HG03064 (cell line): ENCODE measurements at regions not wholly inside any gene's neighbourhood (a gene's known extent, or its start where the extent isn't known, plus 50 kb on each side); places are given as distances from the start of the nearest gene placed in this dataset.
"Not testable (repeated sequence)": the region's sequence is repeated elsewhere in the genome, so short reads cannot be mapped to it uniquely, and the experiment has no call there.

Experiments
- ATAC-seq: cut with Tn5 transposase; IDR thresholded peaks from one replicate; pipeline ENCODE4 v1.9.1; 2021; ENCODE audit warnings: low read depth; ENCODE audit not compliant: unreplicated experiment

DNA sequence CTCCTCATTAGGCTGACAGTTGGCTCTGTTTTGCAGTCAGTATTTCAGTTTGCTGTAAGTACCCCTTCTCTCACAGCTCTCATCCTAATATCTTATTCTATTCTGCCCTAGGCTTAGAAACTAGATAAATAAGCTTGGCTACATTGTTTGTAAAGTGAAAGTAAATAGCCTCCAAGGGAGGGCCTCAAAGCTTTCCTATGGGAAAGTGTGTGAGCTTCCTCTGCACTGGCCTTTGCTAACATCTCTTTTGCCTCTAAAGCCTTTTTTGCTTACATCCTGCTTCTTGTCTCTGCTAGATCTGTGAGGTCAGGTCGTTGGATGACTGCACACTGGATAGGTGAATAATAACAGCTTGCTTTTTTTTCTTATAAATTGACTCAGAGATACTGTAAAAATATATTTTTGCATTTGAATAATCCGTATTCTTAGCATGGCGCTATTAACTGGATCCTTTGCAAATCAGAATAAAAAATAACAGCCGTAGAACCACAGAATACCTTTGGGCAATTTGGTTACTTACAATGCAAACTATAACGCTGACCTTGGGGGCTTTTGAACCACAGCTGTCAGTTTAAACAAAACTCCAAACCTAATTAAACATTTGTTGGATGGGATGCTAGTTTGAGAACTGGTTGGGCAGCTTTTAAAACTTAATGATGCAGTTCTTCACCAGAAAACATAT is 55.1 kb downstream of the TTC6 start:
- no peak for ATAC-seq

GRCh38 chr14:37652042-37652441 is 56.6 kb downstream of the TTC6 start:
- no peak for ATAC-seq

- no peak for ATAC-seq
Measured at GRCh38 chr14:37655418-37655817, 60.0 kb downstream of the TTC6 start.

DNA sequence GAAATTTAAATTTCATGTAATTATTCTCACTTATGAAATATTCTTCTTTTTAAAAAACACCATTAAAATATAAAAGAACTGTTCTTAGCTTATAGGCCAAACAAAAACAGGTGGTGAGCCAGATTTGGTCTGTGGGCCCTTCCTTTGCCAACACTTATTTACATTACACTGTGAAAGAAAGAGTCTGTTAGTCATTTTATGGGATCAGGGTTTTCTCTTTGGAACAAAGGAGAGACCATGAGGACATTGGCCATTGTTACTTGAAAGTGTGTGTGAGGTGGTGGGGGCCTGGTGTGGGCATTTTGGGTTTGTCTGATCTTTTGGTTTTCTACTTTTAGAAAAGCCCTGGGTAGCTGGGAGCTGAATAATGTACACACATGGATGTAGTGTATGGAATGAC is 62.7 kb downstream of the TTC6 start:
- no peak for ATAC-seq

DNA sequence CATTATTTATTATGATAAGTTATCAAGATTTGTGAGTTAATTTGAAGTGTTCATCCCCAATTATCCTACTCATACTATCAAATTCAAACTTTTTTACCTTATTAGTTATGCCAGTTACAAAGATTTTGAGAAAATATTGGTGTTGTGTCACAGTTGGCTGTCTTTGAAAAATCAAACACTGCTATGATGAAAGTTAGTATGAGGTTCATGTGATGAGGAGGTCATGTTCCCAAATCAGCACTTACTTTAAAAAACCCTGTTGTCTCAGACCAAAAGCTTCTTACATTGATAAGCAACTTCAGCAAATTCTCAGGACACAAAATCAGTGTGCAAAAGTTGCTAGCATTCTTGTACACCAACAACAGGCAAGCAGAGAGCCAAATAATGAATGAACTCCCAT is 68.1 kb downstream of the TTC6 start:
- no peak for ATAC-seq

DNA sequence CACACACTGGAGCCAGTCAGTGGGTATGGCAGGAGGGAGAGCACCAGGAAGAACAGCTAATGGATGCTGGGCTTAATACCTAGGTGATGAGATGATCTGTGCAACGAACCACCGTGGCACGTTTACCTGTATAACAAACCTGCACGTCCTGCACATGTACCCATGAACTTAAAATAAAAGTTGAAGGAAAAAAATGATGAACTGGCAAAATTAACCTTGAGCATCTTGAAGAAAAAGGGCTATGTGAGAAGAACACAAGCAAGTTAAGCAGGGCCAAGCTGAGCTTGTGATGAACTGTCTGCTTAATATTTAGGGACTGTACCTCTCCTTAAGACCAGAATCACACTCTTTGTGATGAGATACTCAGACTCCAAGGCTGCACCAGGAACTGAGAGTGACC is 70.0 kb downstream of the TTC6 start:
- no peak for ATAC-seq

DNA sequence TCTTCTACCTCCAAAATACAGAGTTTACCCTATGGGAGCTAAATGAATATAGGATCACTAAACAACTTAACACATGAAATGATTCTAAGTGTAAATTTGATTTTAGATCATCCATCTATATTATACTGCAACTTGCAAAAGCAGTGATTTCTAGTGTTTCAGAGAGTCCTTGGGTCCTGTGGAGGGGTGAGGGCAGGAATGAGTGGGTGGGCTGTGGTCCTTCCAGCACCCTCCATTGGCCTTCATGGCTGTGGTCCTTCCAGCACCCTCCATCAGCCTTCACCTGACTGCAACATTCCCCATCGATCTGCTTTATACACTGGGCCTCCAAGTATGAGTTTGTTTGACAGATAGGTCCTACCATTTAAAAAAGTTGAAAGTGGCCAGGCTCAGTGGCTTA is 70.5 kb downstream of the TTC6 start:
- ATAC-seq = no peak

DNA sequence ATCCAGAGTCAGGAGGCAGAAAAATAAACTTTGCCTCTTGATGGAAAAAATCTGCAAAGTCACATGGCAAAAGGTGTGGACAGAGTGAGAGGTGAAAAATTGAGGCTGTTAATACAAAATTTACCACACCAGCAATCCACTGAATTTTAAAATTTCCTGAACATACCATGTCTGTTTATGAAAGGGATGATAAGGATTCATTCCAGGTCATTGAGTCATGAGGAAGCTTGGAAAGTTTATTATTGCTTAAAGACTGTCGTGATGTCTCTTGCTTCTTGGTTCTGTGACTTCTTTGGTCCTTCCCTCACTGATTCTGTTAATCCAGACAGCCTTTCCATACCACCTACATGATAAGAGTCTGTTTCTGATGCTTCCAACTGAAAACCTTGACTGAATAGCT is 73.2 kb downstream of the TTC6 start:
- no peak for ATAC-seq

- no peak for ATAC-seq
Measured at GRCh38 chr14:37669242-37669641, 73.8 kb downstream of the TTC6 start.

DNA sequence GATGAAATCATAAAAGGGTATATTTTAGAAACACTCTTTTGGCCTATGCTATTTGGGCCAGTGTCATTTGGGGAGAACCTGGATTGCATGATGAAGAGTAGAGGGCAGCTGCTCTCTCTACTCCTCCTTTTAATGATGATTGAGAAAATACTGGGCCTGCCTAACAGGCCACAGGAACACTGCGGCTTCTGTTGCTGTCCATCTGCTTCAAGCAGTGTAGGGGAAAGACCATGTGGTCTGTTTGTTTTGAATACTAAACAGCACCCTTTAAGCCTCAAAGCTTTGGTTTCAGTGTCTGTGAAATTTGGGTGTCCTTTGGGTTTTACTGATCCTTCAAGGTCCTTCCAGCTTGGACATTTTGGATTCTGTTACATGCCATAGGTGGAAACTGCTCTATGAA is 78.0 kb downstream of the TTC6 start:
- no peak for ATAC-seq

- no peak for ATAC-seq
Measured at GRCh38 chr14:37678916-37679315, 83.5 kb downstream of the TTC6 start.

GRCh38 chr14:37681486-37681885 is 86.1 kb downstream of the TTC6 start:
- ATAC-seq = no peak

- not testable (repeated sequence) for ATAC-seq
Measured at GRCh38 chr14:37692680-37693079, 97.3 kb downstream of the TTC6 start.

GRCh38 chr14:37693420-37693819 is 98.0 kb downstream of the TTC6 start:
- not testable (repeated sequence) for ATAC-seq

GRCh38 chr14:37695866-37696265 is 100.4 kb downstream of the TTC6 start:
- no peak for ATAC-seq

- no peak for ATAC-seq
Measured at GRCh38 chr14:37697489-37698121, 102.2 kb downstream of the TTC6 start.

GRCh38 chr14:37698840-37699777 is 103.7 kb downstream of the TTC6 start:
- ATAC-seq = no peak

DNA sequence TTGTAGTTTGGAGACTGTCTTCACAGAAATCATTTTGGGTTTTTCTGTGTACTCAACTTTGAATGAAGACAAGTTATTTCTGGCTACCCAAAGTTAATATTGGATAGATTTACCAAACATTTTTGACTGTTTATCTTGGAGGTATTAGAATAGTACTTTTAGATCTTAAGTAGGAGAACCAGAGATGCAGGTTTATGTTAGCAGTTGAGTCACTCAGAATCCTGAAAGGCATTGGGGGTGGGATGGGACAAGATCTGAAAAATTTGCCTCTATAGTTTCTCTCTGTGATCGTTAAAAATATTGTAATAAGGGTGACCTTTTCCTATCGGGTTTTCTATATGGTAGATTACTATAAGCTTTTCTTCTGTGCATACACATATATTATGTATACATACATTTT is 112.3 kb downstream of the TTC6 start:
- ATAC-seq = no peak

- ATAC-seq = no peak
Measured at GRCh38 chr14:37708481-37708880, 113.1 kb downstream of the TTC6 start.

DNA sequence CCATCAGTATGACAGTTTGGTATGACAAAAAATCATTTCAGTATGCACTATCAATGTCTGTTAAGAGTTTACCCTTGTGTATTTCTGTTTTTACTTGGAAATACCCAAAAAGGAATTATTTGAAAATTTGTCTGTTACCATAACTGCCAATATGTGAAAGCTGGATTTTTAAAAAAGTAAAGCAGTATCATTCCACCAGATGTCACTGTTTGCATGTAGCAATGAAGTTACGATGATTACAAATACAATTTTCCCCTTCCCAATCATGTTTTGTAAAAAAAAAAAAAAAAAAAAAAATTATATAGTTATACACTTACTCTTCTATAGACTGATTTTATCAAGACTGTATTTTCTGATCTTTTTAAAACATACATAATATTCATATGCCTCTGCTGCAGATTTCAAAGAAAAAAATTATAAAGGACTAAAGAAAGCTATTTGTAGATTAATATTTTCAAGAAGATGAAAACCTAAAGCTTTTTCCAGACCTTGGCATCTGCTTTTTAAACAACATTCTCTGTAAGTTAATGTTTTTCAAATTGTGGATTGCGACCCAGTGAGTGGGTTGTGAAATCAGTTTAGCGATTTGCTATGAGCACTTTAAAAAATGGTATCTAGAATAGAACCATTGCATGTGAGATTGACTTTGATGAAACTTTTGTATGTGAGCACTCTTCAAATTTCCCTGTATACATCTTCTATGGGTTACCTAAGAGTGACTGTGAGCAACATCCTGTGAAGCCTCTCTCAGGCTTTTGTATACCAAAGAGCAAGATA is 114.2 kb downstream of the TTC6 start:
- no peak for ATAC-seq

- no peak for ATAC-seq
Measured at GRCh38 chr14:37711356-37711830, 116.0 kb downstream of the TTC6 start.
